ENCODE measurements at regions not wholly inside any gene's neighbourhood (a gene's known extent, or its start where the extent isn't known, plus 50 kb on each side); places are given as distances from the start of the nearest gene placed in this dataset.
A peak's percentile ranks its signal among the peaks of the same experiment; 100 is the strongest.
"Not testable (repeated sequence)": the region's sequence is repeated elsewhere in the genome, so short reads cannot be mapped to it uniquely, and the experiment has no call there.

DNA sequence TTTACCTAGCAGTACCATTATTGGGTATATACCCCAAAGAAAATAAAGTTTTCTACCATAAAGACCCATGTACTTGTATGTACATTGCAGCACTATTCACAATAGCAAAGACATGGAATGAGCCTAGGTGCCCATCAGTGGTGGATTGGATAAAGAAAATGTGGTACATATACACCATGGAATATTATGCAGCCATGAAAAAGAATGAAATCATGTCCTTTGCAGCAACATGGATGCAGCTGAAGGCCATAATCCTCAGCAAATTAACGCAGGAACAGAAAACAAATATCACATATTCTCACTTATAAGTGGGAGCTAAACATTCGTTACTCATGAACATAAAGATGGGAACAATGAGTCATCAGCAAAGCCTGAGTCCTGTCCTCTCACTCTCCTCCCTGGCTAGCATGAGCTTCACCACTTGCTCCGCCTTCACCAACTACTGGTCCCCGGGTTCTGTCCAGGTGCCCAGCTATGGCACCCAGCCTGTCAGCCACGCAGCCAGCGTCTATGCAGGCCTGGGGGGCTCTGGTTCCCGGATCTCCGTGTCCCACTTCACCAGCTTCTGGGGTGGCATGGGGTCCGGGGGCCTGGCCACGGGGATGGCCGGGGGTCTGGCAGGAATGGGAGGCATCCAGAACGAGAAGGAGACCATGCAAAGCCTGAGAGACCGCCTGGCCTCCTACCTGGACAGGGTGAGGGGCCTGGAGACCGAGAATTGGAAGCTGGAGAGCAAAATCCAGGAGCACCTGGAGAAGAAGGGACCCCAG lies 562.1 kb downstream of the ZNF674 start:
- not testable (repeated sequence) for DNase-seq

DNA sequence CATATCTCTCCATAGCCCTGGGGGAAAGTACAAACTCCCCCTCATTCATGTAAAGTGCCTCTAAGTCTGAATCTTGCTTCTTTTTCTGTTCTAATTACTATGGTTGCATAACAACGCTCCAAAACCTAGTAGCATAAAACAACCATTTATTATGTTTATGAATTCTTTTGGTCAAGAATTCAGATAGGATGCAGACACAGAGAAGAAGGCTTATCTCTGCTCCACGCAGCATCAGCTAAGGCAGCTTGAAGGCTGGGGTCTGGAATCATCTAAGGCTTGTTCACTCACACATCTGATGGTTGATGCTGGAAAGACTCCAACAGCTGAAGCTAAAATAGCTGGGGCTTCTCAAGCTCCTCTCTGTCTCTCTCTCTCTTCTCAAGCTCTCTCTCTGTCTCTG lies 564.5 kb downstream of the ZNF674 start:
- peak in 1 of 14 donors; percentile 0 for DNase-seq

DNA sequence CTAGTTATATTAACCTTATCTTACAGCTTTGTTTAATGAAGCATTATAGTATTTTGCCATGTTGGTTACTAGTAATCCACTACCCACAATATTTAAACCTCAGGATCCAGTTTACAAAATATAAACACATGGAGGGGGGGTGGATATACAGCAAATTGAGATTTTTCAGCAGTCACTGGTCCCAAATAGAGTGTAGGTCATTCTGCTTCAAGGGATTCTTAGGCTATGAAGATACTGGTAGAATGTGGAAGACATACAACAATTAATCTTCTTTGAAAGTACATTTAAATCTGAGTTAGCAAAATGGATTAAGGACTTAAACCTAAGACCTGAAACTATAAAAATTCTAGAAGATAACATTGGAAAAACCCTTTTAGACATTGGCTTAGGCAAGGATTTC lies 569.6 kb downstream of the ZNF674 start:
- DNase-seq: no peak

DNA sequence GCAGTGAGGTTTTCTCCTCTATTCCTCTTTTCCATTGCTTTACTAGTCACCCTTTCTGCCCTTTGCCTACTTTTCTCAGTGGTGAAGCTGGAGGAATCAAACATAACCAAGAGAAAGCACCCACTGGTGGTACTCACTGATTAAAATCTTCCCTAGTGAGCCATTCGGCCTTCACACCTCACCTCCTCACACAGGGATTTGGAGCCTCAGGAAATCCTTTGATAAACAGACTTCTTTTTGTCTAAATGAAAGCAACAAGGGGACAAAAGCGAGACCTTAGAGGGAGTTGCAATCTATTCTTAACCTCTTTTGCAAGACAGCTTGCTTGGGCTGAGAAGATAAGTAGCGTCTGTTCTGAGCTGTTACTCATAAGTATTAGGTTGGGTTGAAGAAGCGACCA lies 572.6 kb downstream of the ZNF674 start:
- no peak for DNase-seq

DNA sequence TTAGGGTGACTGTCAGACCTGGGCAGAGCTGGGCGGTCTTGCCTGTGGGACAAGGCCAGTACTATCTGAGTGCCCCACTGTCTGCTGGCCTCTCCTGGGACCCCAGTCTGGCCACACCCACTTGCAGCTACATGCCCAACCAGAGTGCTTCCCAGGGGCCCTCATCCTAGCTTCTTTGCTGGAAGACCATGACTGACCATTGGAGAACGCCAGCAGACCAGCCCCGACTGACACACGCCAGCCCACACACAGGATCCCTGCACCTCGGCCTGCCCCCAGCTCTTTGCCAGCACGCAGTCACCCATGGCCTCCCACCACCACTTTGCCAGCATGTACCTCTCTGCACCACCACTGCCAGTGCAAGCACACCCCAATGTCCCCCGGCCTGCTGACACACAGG lies 585.7 kb downstream of the ZNF674 start:
- DNase-seq: no peak

DNA sequence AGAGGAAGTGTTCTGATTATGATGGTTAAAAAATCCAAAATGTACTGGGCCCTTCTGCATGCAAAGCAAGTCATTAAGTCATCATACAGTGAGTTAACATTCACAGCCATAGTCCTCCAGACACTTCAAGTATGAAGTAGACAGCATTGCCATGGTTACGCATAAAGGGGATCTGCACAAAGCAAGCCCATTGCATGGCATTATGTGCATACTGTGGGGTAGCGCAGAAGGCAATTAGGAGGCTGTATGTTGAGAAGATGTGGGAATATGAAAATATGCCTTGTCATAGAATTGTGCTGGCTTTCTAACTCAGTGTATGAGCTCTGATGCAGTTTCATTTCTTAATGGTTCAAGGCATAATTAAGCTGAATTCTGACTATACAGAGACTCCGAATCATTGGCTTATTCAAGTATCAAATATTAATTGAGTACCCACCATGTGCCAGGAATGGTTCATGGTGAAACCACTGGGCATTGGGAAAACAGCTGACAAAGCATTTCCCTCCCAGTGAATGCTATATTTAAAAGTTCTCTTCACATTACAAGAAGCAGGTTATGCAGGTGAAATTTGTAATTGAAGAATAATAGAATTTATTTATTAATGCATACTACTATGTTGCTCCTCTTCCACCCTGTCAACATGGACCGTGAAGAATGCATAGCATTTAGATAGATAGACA lies 588.9 kb downstream of the ZNF674 start:
- no peak for DNase-seq

DNA sequence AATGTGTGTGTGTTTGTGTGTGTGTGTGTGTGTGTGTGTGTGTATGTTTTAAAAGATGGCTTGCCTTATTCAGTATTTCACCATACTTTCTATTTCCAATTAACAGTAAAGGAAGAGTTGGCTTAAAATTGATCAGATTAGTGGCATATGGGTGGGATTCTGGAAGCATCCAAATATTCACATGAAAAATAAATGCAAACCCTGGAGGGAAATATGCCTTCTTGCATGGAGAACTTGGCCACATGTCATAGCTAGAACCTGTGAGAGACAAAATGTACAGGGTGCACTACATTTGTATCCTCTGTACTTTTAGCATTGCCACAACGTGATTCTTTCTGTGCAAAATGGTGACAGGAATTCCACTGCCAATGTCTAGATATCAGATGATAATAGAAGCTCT lies 589.6 kb downstream of the ZNF674 start:
- no peak for DNase-seq

DNA sequence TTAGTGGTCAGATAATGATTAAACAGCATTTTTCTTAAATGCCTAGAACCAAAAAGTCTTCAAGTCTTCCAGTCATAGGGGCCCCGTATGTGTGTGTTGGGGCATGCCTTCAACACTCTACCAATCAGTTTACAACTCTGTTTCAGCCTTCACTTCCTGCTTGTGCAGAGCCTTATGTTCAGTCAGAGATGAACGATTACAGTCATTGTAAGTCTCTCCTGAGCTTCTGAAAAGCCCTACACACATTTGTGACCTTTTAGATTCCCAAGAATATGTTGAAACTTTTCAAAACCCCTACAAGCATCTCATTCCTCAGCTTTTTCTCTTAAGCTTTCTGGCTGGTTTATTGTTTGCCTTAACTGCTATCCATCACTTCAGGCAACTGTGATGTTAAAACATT lies 591.2 kb downstream of the ZNF674 start:
- DNase-seq: no peak

DNA sequence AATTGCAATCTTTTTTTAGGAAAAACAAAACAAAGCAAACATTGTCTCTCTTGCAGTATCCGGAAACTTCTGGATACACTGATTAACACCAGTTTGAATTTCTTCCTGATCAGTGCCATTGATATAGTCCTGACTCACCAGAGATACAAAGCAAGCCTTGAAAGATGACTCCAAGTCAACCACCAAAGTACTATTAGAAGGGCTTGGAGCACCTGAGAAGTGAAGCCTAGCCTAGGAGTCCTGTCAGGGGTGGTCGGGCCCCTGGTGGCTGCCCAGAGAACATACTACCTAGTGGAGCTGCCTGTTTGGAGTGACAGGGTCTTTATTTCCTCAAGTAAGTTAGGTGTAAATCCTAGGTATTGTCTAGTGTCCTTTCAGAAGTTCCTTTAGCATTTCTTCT lies 593.2 kb downstream of the ZNF674 start:
- no peak for DNase-seq

DNA sequence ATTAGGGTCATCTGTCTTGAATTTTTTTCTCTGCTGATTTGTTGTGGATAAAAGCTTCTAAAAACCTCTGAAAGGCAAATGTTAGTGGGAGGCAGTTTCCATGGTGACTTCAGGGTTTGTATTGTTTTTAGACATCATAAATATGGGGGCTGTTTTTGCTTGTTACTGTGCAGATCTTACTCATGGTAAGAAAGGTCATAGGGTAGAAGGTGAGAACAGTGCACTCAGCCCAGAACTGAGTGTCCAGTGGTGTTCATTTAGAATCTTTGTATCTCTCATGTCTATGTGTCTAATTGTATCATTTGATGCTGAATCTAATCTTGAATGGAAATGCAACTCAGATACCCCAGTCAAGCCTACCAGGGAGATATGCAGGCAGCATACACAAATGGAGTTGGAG lies 609.8 kb downstream of the ZNF674 start:
- DNase-seq: no peak

DNA sequence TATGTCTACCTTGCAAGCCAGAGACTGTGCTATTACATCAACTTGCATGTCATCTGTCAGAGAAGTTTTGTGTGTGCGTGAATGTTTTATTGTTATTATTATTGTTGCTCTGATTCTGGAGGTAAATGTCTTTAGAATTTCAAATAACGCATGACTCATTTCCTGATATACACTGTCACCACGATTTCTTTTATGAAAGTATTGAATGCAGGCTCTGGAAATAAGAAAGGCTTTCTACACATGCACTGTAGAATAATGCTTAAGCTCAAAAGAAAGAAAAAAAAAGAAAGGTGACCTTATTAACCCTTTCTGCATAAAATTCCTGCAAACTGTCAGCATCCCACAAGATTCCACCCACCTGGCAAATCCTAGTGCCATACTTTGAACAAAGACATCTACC lies 632.9 kb downstream of the ZNF674 start:
- no peak for DNase-seq

DNA sequence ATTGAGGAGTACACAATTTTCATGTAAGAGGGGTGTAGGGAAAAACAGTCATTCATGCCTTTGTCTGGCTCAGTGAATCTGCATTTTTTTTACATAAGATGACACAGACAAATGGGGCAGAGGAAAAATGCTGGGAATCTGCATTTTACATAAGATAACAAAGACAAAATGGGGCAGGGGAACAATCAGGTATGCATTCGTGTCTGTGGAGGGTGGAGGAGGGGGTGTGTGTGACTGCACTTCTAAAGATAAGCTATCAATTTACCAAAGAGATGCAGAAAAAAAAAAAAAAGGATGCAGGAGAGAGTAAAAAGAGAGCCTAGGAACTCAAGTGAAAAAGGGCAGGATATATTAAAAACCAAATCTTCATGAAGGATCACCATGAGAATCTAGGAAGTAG lies 637.4 kb downstream of the ZNF674 start:
- no peak for DNase-seq

DNA sequence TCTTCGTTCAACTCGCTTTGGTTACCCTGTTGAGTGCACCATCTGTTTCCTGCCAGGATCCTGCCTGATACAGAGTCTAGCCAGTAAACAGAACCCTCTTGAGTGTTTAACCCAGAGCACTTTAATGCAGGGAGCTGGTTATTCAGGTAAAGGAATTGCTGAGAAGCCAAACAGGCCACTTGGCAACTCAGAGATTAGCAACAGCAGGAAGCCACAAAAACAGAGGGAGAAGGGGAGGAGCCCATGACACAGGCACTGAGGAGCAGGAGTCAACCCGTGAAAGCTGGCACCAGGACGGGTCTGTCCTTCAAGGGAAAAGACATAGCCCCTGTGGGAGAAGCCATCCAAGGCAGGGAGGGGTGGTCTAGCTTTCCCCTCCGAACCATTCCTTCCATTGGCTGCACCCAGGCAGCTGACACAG lies 641.4 kb downstream of the ZNF674 start:
- peak in 1 of 14 donors; percentile 51 for DNase-seq

DNA sequence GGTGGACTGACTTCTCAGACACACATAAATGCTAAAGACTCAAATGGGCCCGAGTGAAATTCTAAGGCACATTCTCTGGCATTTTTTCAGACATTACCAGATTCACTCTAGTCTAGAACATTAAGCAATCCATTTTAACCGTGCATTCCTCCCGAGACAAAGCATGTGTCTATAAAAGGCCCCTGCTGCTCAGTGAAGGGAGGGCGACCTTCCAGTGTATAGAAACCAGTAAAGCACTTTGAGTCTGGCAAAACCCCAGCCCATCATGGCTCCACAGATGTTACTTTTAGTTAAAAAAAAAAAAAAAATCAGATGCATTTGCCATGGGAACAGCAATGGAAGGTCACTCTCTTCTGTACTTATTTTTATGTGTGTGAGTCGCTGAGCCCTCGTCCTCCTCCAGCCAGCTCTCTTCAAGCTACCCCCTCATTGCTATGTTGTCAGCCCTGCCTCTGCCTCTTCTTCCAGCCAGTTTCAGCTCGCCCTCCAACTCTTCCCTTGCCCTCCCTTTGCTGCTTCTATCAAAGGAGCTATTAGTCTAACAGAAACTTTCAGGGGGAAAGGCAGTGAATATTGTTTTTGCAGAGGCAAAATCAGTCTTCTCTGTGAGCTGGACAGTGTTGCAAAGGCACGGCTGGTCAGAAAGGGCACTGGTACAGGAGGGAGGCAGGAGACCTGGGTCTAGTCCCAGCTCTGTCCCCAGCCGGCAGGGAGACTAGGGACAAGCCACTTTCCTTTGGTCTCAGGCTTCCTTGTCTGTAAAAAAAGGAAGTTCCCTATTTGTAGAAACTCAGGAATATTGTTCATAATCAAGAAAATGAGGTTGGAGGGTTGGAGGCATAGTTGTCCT lies 644.2 kb downstream of the ZNF674 start:
- DNase-seq: no peak

DNA sequence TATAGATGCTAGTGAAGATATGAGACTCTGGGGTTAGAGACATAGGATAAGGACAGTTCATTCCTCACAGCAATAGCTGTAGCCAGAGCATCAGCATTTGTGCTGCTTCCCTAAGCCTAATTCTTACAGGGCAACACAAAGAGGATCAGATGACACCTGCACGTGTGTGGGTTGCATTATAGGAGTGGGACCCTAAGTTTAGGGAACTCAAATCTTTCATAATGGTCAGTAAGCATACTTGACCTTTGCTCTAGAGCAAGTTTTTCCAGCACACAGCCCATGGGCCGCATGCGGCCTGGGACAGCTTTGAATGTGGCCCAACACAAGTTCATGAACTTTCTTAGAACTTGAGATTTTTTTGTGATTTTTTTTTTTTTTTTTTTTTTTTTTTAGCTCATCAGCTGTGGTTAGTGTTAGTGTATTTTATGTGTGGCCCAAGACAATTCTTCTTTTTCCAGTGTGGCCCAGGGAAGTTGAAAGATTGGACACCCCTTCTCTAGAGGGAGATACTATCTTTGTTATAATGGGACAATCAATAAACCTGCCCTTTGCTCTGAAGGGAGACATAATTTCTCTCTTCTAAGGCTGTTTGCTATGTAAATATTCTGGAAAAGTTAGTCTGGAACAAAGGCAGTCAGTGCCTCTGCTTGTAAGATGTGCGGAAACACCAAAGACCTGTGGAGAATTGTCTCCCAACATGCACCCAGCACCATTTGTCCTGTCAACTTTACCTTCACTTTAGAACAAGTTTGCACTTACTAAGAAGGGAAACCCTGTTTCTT lies 650.2 kb downstream of the ZNF674 start:
- DNase-seq: no peak

DNA sequence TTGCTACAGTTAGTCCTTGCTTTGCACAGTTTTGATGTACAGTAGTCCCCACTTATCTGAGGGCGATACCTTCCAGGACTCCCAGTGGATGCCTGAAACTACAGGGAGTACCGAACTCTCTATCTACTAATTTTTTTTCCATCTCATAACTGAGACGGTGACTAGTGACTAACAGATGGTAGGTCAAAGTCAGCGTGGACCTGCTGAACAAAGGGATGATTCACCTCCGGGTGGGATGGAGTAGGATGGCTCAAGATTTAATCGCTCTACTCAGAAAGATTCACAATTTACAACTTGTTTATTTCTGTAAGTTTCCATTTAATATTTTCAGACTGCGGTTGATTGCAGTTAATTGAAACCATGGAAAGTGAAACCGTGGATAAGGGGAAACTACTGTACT lies 655.8 kb downstream of the ZNF674 start:
- no peak for DNase-seq

DNA sequence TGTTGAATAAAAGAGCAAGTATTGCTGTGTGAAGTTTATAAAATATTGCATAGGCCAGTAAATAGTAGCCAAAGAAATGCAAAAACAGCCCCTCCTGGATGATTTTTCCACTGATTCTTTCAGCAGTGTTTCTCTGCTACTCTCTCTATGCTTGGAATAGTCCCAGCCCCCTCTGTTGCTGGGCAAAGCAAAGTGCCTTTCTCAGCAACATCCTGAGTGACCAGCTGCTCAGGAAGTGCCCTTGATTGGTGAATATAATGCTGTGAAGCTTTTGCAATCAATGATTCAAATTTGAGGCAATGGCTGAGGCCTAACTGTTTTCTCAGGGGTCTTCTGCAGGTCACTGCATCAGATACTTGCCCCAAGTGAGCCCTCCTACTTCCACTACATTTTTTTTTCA lies 656.7 kb downstream of the ZNF674 start:
- DNase-seq: no peak

DNA sequence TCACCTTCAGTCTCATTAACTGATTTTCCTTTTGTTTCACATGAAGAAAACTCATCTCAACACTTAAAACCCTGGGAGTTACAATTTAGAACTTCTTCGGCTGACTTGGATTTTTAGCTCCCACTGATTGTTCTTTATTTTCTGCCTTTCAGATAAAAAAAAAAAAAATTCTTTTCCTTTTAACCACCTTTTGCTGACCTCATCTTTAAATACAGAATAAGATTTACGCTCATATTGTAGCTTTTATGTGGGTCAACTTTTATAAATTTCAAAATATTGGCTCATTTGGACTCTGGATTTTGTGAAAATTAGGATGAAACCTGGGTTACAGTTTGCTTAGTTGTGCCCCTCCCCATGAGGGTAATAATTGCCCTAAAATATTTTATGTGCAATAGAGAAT lies 659.3 kb downstream of the ZNF674 start:
- no peak for DNase-seq

DNA sequence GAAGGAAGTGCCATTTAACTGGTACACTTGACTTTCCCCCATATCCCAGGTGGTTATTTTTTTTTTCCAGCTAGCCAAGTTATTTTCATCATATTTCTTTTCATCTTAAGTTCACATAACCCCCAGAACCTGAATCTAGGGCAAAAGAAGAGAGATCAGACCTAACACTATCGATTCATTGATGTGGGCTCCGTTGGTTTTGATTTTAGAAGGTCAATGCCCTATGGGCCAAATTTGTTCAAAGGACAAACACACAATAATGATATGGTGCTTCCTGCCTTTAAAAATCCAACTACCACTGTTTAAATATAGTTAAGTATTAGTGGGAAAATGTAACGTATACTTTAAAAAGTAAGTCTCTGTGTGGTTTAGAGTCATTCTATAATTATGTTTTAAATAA lies 665.7 kb downstream of the ZNF674 start:
- no peak for DNase-seq

DNA sequence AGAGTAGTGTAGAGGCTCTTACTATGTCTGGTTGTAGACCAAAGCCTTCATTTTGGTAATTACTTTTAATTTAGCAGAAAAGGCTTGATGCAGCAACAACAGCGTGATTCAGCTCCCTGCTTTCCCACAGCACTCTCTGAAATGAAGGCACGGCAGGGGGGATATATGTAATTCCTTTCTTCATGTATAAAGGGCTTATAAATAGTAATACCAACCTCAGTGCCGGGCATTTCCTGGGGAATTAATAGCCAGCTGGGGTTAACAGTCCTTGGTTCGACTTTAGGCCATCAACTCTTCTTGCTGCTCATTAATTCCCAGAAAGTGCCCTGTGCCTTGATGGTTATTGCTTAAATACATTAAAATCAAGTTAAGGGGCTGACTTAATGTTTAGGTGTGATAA lies 669.0 kb downstream of the ZNF674 start:
- no peak for DNase-seq

DNA sequence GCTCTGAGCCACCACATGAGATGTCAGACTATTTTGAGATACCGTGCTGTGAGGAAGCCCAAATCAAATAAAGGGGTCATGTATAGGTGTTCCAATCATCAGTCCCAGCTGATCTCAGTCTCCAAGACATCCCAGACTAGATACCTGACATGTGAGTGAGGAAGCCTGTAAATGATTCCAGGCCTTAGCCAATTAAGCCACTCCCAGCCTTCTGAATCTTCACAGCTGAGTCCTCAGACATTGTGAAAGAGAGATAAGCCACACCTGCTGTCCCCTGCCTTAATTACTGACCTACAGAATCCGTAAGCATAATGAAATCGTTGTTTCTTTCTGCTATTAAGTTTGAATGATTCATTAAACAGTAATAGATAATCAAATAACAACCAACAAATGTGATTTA lies 671.4 kb downstream of the ZNF674 start:
- DNase-seq: no peak

DNA sequence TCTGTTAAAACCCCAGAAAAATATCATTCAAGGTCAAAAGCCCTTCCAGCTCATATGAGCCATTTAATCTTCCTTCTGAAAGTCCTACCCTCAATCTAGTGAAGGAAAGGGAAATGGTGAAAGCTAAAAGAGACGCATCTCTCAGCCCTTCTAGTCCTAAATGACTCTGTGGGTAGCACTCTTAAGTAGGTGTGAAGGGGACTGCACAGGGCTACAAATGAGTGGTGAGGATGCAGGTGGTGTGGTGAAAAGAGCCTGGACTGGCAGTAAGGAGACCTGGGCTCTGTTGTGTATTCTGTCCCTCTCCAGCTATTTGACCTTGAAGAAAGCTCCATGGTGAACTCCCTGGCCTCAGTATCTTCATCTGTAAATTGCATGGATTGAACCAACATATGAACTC lies 671.8 kb upstream of the DIPK2B start:
- no peak for DNase-seq

DNA sequence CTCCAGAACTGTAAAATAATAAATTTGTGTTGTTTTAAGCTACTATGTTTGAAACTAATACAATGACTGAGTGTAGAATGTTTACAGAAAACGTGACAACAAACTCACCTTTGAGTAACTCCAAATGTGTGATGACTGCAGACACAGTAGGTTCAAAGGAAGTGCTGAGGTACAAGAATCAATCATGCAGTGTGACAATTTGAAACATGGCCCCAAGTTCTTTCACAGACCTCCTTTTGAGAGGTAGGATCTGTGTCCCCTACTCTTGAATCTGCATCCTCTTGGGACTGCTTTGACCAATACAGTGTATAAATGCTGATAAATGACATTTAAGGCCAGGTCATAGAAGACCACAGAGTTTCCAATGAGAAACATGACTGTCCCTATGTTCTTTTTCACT lies 667.7 kb upstream of the DIPK2B start:
- DNase-seq: no peak
